ENCODE measurements at regions not wholly inside any gene's neighbourhood (a gene's known extent, or its start where the extent isn't known, plus 50 kb on each side); places are given as distances from the start of the nearest gene placed in this dataset.

DNA sequence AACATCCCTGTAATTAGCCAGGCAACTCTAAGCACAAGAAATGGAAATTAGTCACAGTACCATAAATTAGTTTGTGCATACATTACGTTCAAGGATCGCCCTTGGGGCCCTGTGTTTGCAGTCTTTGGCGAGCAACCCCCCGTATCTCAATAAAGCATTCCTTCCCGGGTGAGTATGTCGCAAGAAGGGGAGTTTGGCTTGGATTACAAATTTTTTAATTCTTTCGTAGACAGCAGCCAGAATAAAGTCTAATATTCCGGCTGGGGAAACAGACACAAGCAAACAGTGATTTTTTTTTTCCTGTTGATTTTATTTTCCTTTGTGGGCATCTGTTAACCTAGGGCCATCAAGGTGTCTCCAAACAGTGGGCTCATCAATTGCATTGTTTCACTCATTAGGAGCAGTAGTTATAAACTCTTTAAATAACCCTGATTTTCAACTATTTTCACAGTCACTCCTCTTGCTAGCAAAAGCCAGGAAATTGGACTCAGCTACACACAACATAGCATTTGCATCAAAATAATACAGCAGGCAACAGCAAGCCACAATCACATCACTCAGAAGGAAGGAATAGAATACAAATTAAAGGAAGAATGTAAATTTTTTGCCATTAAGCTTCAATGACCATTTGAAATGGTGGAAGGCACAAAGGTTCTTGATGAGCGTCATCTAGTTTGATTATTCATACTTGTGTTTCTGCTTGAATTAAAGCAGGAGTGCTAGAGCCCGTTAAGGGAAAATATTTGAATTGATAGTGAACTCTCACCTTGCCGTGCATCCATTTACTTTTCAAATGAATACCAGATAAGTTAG lies 85.3 kb downstream of the LINC00237 start:
- H3K27me3 ChIP-seq: peaks cover 10 to 14% (median 14%) of the 10 kb centered on the region in 3 donors
- no peaks in the 10 kb centered on the region for H3K9me3 ChIP-seq
- no peaks in the 10 kb centered on the region for H3K36me3 ChIP-seq
- no peaks in the 10 kb centered on the region for H3K4me1 ChIP-seq
- in situ Hi-C loops (cut with MboI; ENCODE audit: low sequenced_read_pairs in 4 of 4) (no loop called here), intact Hi-C loops (cut with DNase I; ENCODE audit: low total_unique reads) (no loop called here)
- no peak overlapping the region for H3K4me3 ChIP-seq
- DNase-seq (no peak), ATAC-seq (no peak)
- no peak overlapping the region for H3K27ac ChIP-seq
- no peak for TF ChIP-seq POLR2A (IDR thresholded peaks at IDR 0.05)

GRCh38 chr20:21019814-21020658 lies 86.1 kb downstream of the LINC00237 start:
- TF ChIP-seq, protein P1, sequence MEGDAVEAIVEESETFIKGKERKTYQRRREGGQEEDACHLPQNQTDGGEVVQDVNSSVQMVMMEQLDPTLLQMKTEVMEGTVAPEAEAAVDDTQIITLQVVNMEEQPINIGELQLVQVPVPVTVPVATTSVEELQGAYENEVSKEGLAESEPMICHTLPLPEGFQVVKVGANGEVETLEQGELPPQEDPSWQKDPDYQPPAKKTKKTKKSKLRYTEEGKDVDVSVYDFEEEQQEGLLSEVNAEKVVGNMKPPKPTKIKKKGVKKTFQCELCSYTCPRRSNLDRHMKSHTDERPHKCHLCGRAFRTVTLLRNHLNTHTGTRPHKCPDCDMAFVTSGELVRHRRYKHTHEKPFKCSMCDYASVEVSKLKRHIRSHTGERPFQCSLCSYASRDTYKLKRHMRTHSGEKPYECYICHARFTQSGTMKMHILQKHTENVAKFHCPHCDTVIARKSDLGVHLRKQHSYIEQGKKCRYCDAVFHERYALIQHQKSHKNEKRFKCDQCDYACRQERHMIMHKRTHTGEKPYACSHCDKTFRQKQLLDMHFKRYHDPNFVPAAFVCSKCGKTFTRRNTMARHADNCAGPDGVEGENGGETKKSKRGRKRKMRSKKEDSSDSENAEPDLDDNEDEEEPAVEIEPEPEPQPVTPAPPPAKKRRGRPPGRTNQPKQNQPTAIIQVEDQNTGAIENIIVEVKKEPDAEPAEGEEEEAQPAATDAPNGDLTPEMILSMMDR (IDR thresholded peaks at IDR 0.05 in 4 of 5, conservative IDR thresholded peaks at IDR 0.05 in 1 of 5): no peak
- TF ChIP-seq POLR2A (IDR thresholded peaks at IDR 0.05): no peak
- H3K4me3 ChIP-seq: no peak overlapping the region
- DNase-seq: no peak
- intact Hi-C loops (cut with DNase I; ENCODE audit: low total_unique reads): no loop called here
- H3K27me3 ChIP-seq: peaks cover 10 to 14% (median 14%) of the 10 kb centered on the region in 3 donors
- no peaks in the 10 kb centered on the region for H3K4me1 ChIP-seq
- H3K9me3 ChIP-seq: no peaks in the 10 kb centered on the region
- H3K27ac ChIP-seq: no peak overlapping the region
- no peaks in the 10 kb centered on the region for H3K36me3 ChIP-seq
- ATAC-seq: no peak
- in situ Hi-C loops (cut with MboI; ENCODE audit: low sequenced_read_pairs in 4 of 4): no loop called here

DNA sequence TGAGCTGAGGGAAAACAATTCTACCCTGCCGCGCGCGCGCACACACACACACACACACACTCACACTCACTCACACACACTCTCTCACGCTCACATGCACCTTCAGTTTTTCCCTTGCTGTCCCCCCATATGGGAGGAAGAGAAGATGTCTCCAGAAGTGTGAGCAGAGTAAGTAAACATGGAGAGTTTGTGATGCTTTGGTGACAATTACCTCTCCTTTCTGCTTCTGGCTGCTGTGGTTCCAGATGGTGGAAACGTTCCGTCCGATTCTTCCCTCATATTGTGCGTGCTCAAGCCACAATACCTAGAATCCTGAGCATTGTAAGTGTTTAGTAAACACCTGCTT lies 86.7 kb downstream of the LINC00237 start:
- Histone ChIP-seq H3K36me3 (no peaks in the 10 kb centered on the region), H3K9me3 (no peaks in the 10 kb centered on the region), H3K27ac (no peak overlapping the region), H3K4me3 (no peak overlapping the region), H3K27me3 (peaks cover 10 to 14% (median 14%) of the 10 kb centered on the region in 3 donors), H3K4me1 (no peaks in the 10 kb centered on the region)
- in situ Hi-C loops (cut with MboI; ENCODE audit: low sequenced_read_pairs in 4 of 4) (no loop called here), intact Hi-C loops (cut with DNase I; ENCODE audit: low total_unique reads) (no loop called here)
- TF ChIP-seq, protein P1 (IDR thresholded peaks at IDR 0.05 in 4 of 5, conservative IDR thresholded peaks at IDR 0.05 in 1 of 5): no peak
- TF ChIP-seq POLR2A (IDR thresholded peaks at IDR 0.05): no peak
- no peak for DNase-seq
- ATAC-seq: no peak

- peaks cover 10 to 14% (median 14%) of the 10 kb centered on the region in 3 donors for H3K27me3 ChIP-seq
- intact Hi-C loops (cut with DNase I; ENCODE audit: low total_unique reads) (no loop called here), in situ Hi-C loops (cut with MboI; ENCODE audit: low sequenced_read_pairs in 4 of 4) (no loop called here)
- no peaks in the 10 kb centered on the region for H3K9me3 ChIP-seq
- ATAC-seq (no peak), DNase-seq (no peak)
- no peaks in the 10 kb centered on the region for H3K4me1 ChIP-seq
- H3K4me3 ChIP-seq: no peak overlapping the region
- TF ChIP-seq POLR2A (IDR thresholded peaks at IDR 0.05): no peak
- TF ChIP-seq, protein P1 (IDR thresholded peaks at IDR 0.05 in 4 of 5, conservative IDR thresholded peaks at IDR 0.05 in 1 of 5): no peak
- H3K27ac ChIP-seq: no peak overlapping the region
- no peaks in the 10 kb centered on the region for H3K36me3 ChIP-seq
These were observed 87.6 kb downstream of the LINC00237 start for GRCh38 chr20:21018576-21018975.

DNA sequence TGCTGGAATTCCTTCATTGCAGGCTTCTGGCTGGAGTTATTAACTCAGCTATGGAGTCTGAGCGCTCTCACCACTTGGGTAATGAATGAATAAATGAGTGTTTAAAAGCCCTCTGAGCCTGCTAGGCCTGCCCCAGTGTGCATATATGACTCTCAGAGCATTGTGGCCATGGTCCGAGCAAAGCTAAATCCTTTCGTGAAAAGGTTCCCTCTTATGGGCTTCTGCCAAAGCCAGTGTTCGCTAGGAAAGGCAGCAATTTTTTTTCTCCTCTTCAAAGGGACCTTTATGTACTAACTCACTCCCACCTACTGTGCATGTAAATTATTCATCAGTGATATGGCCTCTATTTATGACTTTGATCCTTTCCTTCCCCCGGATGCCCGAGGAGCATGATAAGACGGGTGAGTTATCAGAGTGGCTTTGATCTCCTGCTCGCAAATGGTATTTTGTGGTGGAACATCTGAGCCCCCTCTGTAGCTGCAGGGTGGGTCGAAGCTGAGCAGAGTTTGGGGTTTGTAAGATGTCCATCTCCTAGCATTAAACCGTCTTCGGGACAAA lies 88.6 kb downstream of the LINC00237 start:
- no peak for TF ChIP-seq POLR2A (IDR thresholded peaks at IDR 0.05)
- TF ChIP-seq, protein P1 (IDR thresholded peaks at IDR 0.05 in 4 of 5, conservative IDR thresholded peaks at IDR 0.05 in 1 of 5): no peak
- in situ Hi-C loops (cut with MboI; ENCODE audit: low sequenced_read_pairs in 4 of 4) (no loop called here), intact Hi-C loops (cut with DNase I; ENCODE audit: low total_unique reads) (no loop called here)
- Histone ChIP-seq H3K4me3 (no peak overlapping the region), H3K36me3 (no peaks in the 10 kb centered on the region), H3K27me3 (peaks cover 10 to 14% (median 14%) of the 10 kb centered on the region in 3 donors), H3K4me1 (no peaks in the 10 kb centered on the region), H3K9me3 (no peaks in the 10 kb centered on the region), H3K27ac (no peak overlapping the region)
- no peak for ATAC-seq
- DNase-seq: no peak
